ENCODE measurements at regions not wholly inside any gene's neighbourhood (a gene's known extent, or its start where the extent isn't known, plus 50 kb on each side); places are given as distances from the start of the nearest gene placed in this dataset.

DNA sequence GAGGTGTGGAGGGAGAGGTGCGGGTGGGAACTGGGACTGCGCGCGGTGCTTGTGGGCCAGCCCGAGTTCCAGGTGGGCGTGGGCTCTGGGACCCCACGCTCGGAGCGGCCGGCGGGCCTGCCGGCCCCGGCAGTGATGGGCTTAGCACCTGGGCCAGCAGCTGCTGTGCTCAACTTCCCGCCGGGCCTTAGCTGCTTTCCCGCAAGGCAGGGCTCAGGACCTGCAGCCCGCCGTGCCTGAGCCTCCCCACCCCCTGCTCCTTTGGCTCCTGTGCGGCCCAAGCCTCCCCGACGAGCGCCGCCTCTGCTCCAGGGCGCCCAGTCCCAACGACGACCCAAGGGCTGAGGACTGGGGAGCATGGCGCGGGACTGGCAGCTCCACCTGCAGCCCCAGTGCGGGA is 232.7 kb downstream of the FGFR2 start:
- no peaks in the 10 kb centered on the region for H3K36me3 ChIP-seq
- DNase-seq = no peak
- TF ChIP-seq POLR2AphosphoS5 (IDR thresholded peaks at IDR 0.05) = no peak
- TF ChIP-seq POLR2A (IDR thresholded peaks at IDR 0.05) = no peak
- TF ChIP-seq, protein P1, sequence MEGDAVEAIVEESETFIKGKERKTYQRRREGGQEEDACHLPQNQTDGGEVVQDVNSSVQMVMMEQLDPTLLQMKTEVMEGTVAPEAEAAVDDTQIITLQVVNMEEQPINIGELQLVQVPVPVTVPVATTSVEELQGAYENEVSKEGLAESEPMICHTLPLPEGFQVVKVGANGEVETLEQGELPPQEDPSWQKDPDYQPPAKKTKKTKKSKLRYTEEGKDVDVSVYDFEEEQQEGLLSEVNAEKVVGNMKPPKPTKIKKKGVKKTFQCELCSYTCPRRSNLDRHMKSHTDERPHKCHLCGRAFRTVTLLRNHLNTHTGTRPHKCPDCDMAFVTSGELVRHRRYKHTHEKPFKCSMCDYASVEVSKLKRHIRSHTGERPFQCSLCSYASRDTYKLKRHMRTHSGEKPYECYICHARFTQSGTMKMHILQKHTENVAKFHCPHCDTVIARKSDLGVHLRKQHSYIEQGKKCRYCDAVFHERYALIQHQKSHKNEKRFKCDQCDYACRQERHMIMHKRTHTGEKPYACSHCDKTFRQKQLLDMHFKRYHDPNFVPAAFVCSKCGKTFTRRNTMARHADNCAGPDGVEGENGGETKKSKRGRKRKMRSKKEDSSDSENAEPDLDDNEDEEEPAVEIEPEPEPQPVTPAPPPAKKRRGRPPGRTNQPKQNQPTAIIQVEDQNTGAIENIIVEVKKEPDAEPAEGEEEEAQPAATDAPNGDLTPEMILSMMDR (IDR thresholded peaks at IDR 0.05) = no peak
- TF ChIP-seq EP300 (IDR thresholded peaks at IDR 0.05) = no peak
- no peak overlapping the region for H3K4me3 ChIP-seq
- intact Hi-C loops (cut with DNase I; ENCODE audit: low total_unique reads) = no loop called here
- H3K9me3 ChIP-seq = no peaks in the 10 kb centered on the region
- H3K27ac ChIP-seq = no peak overlapping the region
- no peaks in the 10 kb centered on the region for H3K4me1 ChIP-seq
- no peaks in the 10 kb centered on the region for H3K27me3 ChIP-seq
- WGBS, 5 donors = 92 to 98% (median 96%) methylated on average over 21 to 29 of the region's 29 CpGs

DNA sequence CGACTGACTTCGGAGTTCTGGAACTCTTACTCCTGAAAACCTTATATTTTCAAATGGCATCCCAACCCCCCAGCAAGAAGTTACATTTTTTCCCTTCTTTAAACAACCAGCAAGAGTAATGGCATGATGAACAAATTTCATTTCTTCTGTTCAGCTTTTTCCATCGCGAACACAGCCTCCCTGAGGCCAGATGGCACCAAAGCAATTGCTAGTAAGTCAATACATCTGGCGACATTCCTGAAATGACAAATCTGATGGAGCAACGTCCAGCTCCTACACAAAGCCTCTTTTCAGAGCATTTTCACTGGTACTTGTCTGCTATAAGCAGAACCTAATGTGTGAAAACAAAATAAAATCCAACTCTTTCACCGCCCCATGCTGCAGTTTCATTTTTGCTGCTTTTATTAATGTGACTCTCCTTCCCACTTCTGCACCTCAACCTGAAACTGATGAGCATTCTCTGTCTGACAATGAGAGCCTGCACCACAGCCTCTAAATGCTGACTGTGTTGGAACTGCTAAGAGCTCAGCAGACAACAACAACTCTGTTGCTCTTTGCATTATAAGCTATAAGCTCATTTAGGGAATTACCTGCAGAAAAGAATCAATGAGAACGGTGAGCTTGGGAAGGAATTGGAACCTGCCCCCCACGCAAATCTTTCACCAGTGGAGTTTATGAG is 229.8 kb downstream of the FGFR2 start:
- peak in 1 of 2 donors; percentile 57 for DNase-seq
- intact Hi-C loops (cut with DNase I; ENCODE audit: low total_unique reads) = no loop called here
- Histone ChIP-seq H3K4me3 (no peak overlapping the region), H3K9me3 (no peaks in the 10 kb centered on the region), H3K36me3 (no peaks in the 10 kb centered on the region), H3K27me3 (no peaks in the 10 kb centered on the region), H3K27ac (no peak overlapping the region), H3K4me1 (no peaks in the 10 kb centered on the region)
- WGBS, 5 donors = 47 to 65% (median 56%) methylated on average over 9 of the region's 9 CpGs
- no peak for TF ChIP-seq EP300 (IDR thresholded peaks at IDR 0.05)
- no peak for TF ChIP-seq POLR2A (IDR thresholded peaks at IDR 0.05)
- no peak for TF ChIP-seq POLR2AphosphoS5 (IDR thresholded peaks at IDR 0.05)
- TF ChIP-seq, protein P1 (IDR thresholded peaks at IDR 0.05) = no peak

GRCh38 chr10:121369616-121370015 is 228.6 kb downstream of the FGFR2 start:
- Histone ChIP-seq H3K4me1 (no peaks in the 10 kb centered on the region), H3K27me3 (no peaks in the 10 kb centered on the region), H3K9me3 (no peaks in the 10 kb centered on the region), H3K36me3 (no peaks in the 10 kb centered on the region), H3K4me3 (no peak overlapping the region), H3K27ac (no peak overlapping the region)
- DNase-seq = peak in 1 of 2 donors; percentile 16
- no peak for TF ChIP-seq POLR2AphosphoS5 (IDR thresholded peaks at IDR 0.05)
- no peak for TF ChIP-seq EP300 (IDR thresholded peaks at IDR 0.05)
- TF ChIP-seq, protein P1 (IDR thresholded peaks at IDR 0.05) = no peak
- no peak for TF ChIP-seq POLR2A (IDR thresholded peaks at IDR 0.05)
- 62 to 75% (median 66%) methylated on average over 3 of the region's 3 CpGs for WGBS, 5 donors
- intact Hi-C loops (cut with DNase I; ENCODE audit: low total_unique reads) = no loop called here

DNA sequence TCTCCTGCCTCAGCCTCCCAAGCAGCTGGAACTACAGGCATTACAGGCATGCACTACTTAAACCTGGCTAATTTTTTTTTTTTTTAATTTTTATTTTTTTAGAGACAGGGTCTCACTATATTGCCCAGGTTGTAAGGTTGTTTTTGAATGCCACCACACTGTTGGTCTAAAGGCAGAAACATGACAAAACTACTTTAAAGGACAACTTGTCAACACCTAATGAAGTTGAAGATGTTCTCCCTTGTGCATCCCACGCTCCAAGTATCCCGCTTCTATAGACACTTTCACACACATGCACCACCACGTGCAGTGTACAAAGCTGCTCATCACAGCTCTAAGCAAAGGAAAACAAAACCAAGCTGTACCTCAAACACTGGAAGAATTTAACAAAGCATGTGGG is 226.4 kb downstream of the FGFR2 start:
- TF ChIP-seq POLR2AphosphoS5 (IDR thresholded peaks at IDR 0.05) (no peak), POLR2A (IDR thresholded peaks at IDR 0.05) (no peak), EP300 (IDR thresholded peaks at IDR 0.05) (no peak)
- TF ChIP-seq, protein P1 (IDR thresholded peaks at IDR 0.05) = no peak
- H3K36me3 ChIP-seq = no peaks in the 10 kb centered on the region
- H3K27me3 ChIP-seq = no peaks in the 10 kb centered on the region
- intact Hi-C loops (cut with DNase I; ENCODE audit: low total_unique reads) = no loop called here
- no peak overlapping the region for H3K4me3 ChIP-seq
- H3K9me3 ChIP-seq = no peaks in the 10 kb centered on the region
- no peaks in the 10 kb centered on the region for H3K4me1 ChIP-seq
- WGBS, 5 donors = 79 to 87% (median 87%) methylated on average over 3 of the region's 3 CpGs
- H3K27ac ChIP-seq = no peak overlapping the region
- no peak for DNase-seq

All from stomach (tissue), 8 donors.